ENCODE measurements at regions not wholly inside any gene's neighbourhood (a gene's known extent, or its start where the extent isn't known, plus 50 kb on each side); places are given as distances from the start of the nearest gene placed in this dataset.

- no peak overlapping the region for H3K4me3 ChIP-seq (ENCODE audit: low read depth, low read length)
- TF ChIP-seq, protein P1, sequence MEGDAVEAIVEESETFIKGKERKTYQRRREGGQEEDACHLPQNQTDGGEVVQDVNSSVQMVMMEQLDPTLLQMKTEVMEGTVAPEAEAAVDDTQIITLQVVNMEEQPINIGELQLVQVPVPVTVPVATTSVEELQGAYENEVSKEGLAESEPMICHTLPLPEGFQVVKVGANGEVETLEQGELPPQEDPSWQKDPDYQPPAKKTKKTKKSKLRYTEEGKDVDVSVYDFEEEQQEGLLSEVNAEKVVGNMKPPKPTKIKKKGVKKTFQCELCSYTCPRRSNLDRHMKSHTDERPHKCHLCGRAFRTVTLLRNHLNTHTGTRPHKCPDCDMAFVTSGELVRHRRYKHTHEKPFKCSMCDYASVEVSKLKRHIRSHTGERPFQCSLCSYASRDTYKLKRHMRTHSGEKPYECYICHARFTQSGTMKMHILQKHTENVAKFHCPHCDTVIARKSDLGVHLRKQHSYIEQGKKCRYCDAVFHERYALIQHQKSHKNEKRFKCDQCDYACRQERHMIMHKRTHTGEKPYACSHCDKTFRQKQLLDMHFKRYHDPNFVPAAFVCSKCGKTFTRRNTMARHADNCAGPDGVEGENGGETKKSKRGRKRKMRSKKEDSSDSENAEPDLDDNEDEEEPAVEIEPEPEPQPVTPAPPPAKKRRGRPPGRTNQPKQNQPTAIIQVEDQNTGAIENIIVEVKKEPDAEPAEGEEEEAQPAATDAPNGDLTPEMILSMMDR (IDR thresholded peaks at IDR 0.05; ENCODE audit: borderline replicate concordance, insufficient read depth, low read depth, low read length), result no peak
These were observed 133.9 kb upstream of the UBASH3B start for GRCh38 chr11:122521626-122522025.

- H3K4me3 ChIP-seq (ENCODE audit: low read depth, low read length), result no peak overlapping the region
- TF ChIP-seq, protein P1 (IDR thresholded peaks at IDR 0.05; ENCODE audit: borderline replicate concordance, insufficient read depth, low read depth, low read length), result no peak
These were observed 137.8 kb upstream of the UBASH3B start for GRCh38 chr11:122517403-122518379.

DNA sequence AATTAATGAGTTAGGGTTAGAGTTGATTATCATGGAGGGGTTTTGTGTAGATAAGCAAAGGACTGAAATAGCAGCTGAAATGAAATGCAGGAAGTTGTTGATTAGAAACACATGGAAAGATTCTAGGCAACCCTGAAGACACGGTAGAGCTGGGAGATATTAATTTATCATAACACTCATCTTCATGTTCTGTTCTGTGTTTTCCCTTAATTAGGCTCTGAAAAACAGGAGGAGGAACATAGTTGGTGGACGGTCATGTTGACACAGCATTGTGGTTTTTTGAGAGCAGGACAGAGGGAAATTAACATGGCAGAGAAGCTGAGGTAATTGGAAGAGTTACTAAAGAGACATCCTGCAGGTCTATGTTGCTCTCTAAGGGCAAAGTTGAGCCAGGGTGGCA is 138.8 kb upstream of the UBASH3B start:
- TF ChIP-seq, protein P1 (IDR thresholded peaks at IDR 0.05; ENCODE audit: borderline replicate concordance, insufficient read depth, low read depth, low read length), result no peak
- H3K4me3 ChIP-seq (ENCODE audit: low read depth, low read length), result no peak overlapping the region

- H3K4me3 ChIP-seq (ENCODE audit: low read depth, low read length), result no peak overlapping the region
- TF ChIP-seq, protein P1 (IDR thresholded peaks at IDR 0.05; ENCODE audit: borderline replicate concordance, insufficient read depth, low read depth, low read length), result no peak
These were observed 141.5 kb upstream of the UBASH3B start for GRCh38 chr11:122513997-122514396.

DNA sequence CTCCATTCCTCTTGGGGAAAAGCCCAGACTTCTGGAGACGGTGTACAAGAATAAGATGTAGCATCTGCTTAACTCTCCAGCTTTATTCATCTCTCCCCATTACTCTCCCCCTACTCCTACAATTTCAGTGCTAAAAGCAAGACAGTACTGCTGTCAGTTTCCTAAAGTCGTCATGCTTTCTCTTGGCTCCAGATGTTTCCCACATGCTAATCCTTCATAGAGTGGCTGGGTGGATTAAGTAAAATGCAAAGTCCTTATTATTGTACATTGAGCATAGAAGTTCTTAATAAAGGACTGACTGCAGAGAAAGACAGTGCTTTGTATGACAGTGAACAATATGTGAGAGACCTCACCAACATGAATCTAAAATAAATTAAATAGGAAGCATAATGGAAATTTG is 142.2 kb upstream of the UBASH3B start:
- H3K4me3 ChIP-seq (ENCODE audit: low read depth, low read length), result no peak overlapping the region
- TF ChIP-seq, protein P1 (IDR thresholded peaks at IDR 0.05; ENCODE audit: borderline replicate concordance, insufficient read depth, low read depth, low read length), result no peak

DNA sequence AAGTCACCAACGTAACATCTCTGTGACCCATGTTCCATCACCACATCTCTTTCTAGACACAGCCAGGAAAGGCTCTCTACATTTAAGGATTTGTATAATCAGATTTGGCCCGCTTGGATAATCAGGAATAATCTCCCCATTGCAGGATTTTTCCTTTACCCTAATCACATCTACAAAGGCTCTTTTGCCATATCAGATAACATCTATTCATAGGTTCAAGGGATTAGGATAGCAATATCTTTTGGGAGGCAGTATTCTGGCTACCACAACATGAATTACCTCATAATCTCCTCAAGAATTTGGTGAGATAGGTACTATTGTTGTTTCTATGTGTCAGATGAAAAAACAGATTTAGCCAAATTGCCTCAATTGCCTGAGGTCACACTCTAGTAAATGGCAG is 142.8 kb upstream of the UBASH3B start:
- TF ChIP-seq, protein P1 (IDR thresholded peaks at IDR 0.05; ENCODE audit: borderline replicate concordance, insufficient read depth, low read depth, low read length), result no peak
- H3K4me3 ChIP-seq (ENCODE audit: low read depth, low read length), result no peak overlapping the region

GRCh38 chr11:122509899-122510298 is 145.6 kb upstream of the UBASH3B start:
- TF ChIP-seq, protein P1 (IDR thresholded peaks at IDR 0.05; ENCODE audit: borderline replicate concordance, insufficient read depth, low read depth, low read length), result no peak
- H3K4me3 ChIP-seq (ENCODE audit: low read depth, low read length), result no peak overlapping the region
